ENCODE measurements at regions not wholly inside any gene's neighbourhood (a gene's known extent, or its start where the extent isn't known, plus 50 kb on each side); places are given as distances from the start of the nearest gene placed in this dataset.
A peak's percentile ranks its signal among the peaks of the same experiment; 100 is the strongest.

DNA sequence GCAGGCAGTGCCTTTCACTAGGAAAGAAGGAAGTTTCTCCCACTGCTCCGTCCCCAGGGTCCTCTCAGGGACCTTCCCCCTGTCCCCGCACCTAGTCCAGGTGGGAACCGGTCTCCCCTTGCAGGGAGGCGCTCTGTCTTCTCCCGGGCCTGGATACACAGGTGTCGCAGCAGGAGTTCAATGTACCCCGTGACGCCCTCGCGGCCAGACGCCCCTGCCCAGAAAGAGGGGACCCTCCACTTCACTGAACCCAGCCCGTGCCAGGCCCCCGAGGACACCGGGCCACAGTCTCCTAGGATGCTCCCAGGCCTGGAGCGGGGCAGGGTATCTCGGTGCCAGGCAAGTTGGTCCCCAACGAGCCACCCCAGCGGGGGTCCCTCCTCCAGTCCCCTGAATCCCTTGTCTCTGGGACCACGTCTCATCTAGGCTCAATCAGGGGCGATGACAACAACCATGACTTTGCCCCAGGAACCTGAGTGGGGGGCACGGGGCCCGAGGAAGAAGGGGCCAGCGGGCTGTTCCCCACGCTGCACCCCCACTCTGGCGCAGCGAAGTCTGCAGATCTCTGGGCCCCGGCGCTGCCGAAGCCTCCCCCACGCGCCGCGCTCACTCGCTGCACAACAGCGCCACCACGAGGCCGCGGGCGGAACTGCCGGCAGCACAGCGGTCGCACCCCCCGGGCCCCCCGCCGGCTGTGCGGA is 103.0 kb downstream of the EDN3 start:
- DNase-seq (ENCODE audit: low read depth in 2 of 2) = peak; percentile 21 to 51

DNA sequence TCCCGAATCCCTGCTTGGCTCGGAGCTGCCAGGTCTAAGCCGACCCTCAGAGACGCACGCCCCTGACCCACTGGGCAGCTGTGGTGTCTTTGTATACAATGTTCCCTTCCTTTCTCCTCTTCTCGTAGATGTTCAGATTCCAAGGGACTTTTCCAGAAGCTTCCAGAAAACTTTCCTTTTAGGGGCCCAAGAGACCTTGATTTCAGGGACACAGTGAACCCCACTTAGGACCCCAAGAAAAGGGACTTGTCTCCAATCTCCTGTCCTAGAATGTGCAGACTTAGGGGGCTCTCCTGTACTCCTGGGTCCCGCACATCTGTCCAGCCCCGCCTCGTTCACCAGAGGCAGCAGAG is 103.5 kb downstream of the EDN3 start:
- DNase-seq (ENCODE audit: low read depth in 2 of 2) = peak in 1 of 2 donors; percentile 3

DNA sequence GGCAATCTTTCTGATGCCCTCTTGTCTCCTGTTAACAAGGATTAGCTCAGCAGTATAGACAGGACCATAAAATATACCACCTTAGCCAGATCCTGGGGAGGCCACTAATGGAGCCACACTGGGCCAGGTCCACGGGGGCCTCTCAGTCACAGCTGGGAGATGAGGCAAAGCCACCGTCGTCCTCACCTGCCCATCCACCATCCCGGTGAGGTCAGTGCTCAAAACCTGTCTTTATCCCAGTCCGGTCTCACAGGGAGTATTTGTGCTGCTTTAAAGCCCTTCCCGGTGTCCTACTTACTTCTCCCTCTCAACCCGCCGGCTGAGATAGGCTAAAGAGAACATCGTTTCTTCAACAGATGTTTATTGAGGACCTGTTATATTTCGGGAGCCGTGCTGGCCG is 104.3 kb downstream of the EDN3 start:
- DNase-seq (ENCODE audit: low read depth in 2 of 2) = no peak

DNA sequence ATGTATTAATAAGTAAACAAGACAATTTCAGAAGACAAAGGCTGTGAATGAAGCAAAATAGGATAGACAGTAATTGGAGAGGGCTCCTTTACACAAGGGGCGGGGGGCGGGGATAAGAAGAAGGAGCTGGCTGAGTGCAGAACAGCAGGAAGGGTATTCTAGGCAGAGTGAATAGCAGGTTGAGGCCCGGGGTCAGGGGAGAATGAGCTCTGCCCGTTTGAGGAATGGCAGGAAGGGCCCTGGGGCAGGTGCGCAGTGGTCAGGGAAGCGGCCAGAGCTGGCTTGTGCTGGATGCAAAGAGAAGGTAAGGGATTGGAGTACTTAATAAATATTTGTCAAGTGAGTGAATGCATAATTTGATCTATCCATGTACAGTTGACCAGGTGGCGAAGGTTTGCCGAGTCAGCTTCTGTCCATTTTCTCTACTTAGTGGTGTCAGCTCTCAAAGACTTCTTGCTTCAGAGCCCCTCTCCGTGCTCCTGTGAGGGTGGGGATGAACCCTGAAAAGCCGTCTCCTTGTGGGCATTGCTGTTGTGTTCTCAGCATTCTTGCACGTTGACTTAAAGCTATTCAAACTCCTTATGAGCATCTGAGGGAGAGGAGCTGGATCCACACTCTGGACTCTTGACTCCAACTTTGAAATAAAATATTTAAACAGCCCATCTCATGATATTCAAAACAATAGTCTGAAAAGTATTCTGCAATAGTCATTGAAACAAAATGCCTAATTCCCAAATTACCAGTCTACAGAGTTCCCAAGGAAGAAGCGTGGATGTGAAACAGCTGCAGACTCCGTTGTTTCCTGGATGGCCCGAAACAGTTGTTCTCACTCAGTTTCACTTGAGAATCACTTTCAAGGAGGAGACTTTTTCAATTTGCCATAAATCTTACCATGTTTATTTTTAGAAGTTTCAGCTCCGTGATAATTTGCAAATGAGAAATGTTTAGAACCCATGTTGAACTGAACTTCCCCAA is 105.1 kb downstream of the EDN3 start:
- DNase-seq (ENCODE audit: low read depth in 2 of 2) = no peak

DNA sequence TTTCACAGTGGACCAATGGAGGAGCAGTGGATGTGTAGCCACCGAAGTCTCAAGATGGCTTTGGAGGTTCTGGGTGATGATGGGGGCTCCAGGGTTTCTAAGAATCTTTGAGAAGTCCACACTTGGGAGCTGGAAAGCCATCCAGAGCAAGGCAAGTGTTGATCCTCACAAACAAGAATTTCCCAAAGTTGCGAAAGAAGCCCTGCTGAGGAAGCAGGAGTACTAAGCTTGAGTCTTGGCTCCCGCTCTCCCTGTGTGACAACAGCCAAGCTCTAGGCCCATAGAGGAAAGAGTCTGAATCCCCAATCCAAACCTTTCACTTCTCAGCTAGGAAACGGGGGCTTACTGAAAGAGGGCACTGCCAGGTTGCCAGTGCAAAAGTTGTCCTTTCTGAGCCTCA is 106.0 kb downstream of the EDN3 start:
- no peak for DNase-seq (ENCODE audit: low read depth in 2 of 2)

DNA sequence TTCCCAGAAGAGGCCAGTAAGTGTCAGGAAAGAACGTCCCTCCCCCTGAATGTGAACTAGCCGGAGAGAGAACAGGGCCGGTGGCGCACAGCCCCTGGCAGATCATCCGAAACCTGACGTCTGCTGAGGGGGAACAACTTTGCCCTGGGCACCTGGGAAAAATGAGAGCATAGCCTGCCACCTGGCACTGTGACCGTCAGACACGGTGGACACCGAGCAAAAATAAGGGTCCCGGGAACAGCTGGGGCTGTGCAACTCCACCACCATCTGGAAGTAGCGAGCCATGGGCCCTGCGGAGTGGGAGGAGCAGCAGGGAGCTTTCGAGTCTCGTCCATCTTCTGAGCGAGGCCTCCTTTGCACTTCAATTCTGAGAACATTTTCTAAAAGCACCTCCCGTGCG is 110.8 kb downstream of the EDN3 start:
- DNase-seq (ENCODE audit: low read depth in 2 of 2) = no peak

DNA sequence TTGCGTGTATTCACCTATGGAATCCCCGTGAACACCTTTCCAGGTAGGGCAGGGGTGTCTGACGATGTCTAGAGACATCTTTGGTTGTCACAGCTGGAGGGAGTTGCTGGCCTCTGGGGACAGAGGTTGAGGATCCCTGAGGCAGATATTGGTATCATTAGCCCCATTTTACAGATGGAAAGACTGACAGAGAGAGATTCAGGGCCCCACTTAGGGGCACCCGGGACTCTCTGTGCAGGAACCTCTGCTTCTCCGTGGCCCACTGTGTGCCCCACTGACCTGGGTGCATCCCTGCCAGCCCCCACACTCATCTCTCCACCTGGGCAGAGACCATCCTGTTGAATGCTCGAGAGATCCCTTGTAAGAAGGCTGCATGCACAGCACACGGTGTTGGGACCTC is 111.2 kb downstream of the EDN3 start:
- DNase-seq (ENCODE audit: low read depth in 2 of 2) = no peak

DNA sequence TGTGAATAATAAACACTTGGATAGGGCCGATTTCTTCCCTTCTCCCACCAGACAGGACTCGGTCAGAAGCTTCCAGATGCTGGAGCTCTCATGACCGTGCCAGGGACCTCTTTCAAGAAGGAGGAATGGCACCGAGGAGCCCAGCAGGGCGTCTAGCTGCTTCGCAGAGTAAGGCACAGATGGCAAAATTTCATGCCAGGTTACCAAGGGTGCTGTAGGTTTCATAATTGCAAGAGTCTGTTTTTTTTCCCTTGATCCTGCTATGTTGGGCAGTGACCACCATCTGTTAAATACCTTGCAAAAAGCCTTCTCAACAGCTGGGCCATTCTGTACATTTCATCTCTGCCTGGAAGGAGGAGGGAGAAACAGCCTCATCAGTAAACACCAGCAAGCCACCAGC is 111.8 kb downstream of the EDN3 start:
- DNase-seq (ENCODE audit: low read depth in 2 of 2) = no peak

DNA sequence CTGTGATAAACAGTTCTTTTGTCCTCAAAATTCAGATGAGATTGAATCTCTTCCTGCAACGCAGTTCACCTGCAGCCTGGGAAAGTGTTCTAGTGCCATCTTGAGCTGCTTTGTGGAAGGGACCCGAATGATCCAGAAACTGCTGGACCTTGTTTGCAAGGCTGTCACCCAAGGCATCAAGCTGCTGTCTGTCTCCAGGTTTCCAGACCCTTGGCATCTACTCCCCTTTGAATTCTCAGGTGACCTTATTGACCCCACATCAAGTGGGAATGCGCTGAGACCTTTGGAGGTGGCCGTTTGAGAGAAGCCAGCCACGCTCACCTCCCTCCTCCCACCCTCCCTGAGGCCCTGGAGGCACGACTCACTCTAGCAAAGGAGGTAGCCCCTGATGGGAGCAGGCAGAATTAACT is 112.5 kb downstream of the EDN3 start:
- peak in 1 of 2 donors; percentile 8 for DNase-seq (ENCODE audit: low read depth in 2 of 2)

DNA sequence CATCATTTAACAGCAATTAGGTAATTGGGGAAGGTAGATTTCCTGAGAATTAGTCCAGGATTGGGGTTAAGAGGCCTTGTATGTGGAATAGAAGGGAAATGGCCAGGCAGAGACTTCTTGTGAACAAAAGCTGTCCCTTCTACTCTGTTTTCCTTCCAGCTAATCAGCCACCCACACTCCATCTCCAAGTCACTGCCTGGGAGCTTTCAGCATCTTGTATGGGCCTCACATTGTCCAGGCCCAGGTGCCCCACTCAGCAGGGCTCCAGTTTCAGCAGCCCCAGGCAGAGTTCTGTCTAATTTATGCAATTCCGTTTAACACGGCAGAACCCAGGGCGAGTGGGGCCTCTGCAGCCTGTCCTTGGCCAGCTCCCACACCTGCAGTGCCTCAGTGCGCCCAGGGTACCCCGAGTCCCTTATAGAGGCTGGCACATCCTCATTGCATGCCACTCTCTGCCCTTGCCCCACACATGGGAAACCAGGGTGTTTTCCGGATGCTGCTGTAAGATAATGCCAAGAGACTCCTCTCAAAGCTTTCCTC is 113.0 kb downstream of the EDN3 start:
- no peak for DNase-seq (ENCODE audit: low read depth in 2 of 2)

DNA sequence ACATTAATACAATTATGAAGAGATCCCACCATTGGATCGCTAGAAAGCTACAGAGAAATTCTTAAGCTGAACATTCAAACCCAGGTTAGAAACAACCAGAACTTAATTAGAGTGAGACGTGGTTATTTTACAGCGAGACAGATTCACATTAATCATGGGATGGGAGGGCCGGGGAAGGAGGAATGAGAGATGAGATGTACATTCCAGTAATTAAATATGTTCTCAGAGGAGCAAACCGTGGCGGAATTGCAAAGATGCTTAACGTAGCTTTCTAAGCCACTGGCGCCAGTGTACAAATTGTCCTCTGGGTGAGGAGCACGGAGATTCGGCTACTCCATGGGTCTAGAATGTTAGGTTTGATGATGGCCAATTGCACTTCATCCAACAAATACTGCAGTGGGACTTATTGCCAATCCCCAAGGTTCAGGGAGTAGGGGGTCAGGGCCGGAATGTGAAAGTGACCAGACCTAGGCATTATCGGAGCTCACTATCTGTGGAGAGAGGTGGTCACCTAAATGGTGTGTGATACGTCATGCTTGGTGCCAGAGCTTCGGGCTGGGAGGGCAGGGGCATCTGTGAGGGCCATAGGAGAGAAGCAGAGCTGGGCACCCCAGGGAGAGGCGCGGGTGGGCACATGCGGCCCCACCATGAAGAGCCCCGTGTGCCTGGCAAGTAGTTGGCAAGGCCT is 114.7 kb downstream of the EDN3 start:
- DNase-seq (ENCODE audit: low read depth in 2 of 2) = no peak

DNA sequence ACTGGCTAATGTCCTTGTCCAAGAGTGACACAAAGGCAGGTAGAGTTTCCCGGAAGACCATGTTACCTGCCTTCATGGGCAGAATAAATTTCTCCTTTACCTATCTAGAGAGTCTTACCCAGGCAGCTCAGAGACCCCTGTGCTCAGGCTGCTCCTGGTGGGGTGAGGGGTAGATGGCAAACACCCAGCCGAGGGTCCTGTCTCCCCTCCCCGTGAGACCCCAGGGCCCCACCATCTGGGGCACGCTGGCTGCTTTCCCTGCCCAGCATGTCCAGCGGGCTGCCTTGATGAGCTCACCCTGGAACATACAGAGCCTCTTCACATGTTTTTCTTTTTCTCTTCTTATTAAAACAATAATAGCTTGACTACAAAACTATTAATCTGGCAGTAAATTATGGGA is 116.5 kb downstream of the EDN3 start:
- no peak for DNase-seq (ENCODE audit: low read depth in 2 of 2)

DNA sequence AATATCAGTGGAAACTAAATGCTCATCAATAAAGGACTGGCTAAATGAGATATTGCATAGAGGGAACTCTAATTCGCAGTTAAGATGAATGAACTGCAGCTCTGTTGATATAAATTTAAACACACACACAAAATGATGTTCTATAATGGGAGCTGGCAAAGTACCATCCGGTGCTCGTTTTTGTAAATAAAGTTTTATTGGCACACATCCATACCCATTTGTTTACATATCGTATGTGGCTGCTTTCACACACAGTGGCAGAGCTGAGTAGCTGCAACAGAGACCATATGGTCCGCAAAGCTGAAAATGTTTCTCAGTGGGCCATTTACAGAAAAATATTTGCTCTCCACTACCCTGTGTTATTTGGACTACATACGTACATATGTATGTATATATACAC is 120.7 kb downstream of the EDN3 start:
- DNase-seq (ENCODE audit: low read depth in 2 of 2) = no peak

DNA sequence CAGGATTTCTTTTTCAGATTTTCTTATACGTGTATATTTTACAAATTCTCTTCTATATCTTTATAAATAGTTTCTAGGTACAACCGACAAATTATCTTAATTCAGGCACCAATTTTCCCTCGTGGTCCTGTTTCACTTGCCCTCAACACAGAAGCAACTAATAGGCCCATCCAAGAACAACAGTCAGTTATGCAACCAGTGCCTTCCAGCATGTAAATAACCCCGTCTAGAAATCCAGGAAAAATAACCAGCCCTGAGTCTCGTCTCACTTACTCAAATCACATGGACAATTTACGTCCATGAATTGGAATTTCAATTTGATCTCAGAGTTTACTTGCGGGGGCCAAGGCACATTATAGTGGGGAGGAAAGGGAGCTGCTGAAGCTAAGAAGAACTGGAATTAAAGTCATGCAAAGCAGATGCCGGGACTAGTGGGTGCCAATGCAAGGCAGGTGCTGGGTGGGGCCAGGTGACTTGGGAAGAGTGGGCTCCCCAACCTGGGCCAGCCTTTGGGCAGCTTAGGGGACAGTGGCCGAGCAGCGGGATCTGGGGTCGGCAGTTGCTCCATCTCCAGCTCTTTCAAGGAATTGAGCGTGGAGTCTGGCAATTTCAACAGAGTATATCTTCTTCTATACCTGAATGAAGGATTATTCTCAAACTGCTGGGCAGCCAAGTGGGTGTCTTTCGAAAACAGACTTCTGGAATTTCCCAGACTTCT is 121.7 kb downstream of the EDN3 start:
- DNase-seq (ENCODE audit: low read depth in 2 of 2) = no peak

DNA sequence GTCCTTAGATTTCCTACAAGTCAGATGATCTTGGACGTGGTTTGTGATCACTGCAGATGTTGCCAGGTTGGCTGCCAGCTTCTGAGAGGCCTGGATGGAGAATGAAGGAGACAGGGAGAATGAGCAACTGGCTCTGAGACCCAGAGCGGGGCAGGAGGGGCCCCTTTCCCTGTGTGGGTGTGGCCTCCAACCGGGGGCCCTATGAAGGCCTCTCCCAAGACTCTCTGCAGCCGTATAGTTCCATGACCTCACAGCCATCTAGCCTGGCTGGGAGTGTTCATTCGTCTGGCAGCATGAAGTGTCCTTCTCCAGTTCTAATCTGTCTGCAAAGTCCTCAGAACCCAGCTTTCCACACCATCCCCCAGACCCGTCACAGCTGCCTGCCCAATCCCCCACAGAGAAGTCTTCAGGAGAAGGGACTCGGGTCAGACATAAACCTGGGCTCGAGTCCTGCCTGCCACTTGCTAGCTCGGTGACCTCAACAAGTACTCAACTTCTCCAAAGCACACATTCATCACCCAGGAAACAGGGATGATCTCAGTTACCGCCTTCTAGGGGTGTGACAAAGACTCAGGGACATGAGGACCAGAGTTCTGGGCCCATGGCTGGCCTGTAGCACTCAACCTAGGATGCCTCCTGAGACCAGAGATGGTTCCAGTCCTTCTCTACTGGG is 122.6 kb downstream of the EDN3 start:
- no peak for DNase-seq (ENCODE audit: low read depth in 2 of 2)

DNA sequence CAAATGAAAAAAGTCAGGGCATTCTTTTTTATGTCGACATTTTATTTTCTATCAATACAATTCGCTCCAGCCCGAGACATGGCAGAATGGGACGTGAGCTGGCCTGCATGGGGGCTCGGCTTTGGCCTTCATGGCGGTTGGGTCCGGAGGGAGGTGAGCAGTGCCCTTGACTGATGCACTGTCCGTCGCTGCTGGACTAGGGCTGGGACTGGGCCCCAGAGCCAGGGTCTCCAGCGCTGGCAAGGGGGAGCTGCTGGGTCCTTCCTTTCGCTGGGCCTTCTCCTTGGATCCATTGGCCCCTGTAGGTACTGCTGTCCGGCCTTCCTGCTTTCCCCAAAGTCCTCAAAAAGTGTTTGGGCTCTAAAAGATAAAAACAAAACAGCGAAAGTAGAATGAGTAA is 124.6 kb downstream of the EDN3 start:
- no peak for DNase-seq (ENCODE audit: low read depth in 2 of 2)

DNA sequence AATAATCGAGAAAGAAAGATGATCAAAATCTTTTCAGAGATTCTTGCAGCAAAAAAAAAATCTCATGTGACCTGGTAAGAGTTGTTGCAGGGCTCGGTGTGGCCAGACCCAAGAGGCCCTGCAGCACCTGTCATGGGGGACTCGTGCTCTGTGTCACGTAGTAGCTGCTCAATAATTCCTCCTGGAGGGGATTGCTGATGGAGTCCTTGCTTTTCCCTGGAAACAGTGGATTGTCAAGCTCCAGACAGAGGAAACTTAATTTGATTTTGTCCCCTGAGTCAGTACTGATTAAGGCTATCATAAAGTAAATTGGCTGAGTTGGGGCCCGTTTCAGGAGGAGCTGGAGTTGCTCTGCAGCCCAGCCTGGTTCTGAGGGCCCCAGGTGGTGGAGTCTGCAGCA is 125.2 kb downstream of the EDN3 start:
- DNase-seq (ENCODE audit: low read depth in 2 of 2) = no peak

DNA sequence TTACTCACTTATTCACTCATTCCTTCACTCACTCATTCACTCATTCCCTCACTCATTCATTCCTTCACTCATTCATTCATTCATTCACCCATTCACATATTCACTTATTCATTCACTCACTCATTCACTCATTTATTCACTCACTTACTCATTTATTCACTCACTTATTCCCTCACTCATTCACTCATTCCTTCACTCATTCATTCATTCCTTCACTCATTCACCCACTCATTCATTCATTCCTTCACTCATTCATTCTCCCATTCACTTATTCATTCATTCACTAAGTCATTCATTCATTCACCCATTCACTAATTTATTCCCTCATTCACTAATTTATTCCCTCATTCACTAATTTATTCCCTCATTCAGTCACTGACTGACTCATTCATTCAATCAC is 127.6 kb downstream of the EDN3 start:
- no peak for DNase-seq (ENCODE audit: low read depth in 2 of 2)

DNA sequence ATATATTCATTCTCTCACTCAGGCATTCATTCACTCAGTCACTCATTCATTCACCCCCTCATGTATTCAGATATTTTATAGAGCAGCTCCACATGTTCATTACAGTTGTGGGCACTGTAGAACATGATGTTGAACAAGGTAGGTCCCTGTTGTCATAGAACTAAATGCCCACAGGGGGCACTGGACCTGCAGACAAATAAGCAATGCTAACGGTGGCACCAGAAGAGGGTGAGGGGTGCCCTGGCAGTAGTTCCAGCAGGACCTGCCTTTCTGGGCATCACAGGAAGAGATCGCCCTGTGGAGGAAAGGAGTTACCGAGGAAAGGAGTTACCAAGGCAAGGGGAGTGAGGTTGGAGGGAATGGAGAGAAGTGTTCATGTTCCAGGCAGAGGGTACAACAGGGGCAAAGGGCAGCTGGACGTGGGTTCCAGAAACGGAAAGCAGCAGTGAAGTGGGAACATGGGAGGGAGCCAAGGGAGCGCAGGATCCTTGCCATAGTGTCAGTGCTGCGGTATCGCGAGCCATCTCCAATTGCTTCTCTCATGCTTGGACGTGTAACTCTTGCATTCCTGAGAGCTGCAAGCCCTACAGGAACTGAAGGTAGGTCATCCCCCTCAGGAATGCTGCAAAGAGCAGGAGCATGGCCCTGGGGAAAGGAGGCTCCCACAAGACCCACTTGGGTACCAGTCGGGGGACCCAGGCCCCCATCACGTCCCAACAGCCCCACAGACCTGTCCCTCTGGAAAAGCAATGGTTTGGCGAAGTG is 128.2 kb downstream of the EDN3 start:
- DNase-seq (ENCODE audit: low read depth in 2 of 2) = no peak

DNA sequence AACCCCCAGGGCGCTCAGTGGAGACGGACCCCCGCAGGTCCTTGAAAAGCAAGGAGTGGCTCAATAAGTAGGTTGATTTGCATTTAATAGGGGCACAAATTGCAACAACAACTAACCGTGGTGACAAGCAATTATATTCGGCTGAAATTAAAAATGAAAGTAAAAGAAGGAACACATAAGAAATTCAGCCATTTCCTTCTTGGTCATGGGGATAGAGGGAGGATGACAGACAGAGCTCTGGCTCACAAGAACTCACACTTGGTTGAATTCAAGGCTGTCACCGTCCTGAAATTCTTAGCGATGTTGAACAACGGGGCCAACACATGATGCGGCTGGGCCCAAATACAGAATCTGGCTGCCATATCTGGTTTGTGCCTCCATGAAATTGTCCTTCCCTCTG is 129.0 kb downstream of the EDN3 start:
- no peak for DNase-seq (ENCODE audit: low read depth in 2 of 2)
